ENCODE measurements at regions not wholly inside any gene's neighbourhood (a gene's known extent, or its start where the extent isn't known, plus 50 kb on each side); places are given as distances from the start of the nearest gene placed in this dataset.
"Not testable (repeated sequence)": the region's sequence is repeated elsewhere in the genome, so short reads cannot be mapped to it uniquely, and the experiment has no call there.

DNA sequence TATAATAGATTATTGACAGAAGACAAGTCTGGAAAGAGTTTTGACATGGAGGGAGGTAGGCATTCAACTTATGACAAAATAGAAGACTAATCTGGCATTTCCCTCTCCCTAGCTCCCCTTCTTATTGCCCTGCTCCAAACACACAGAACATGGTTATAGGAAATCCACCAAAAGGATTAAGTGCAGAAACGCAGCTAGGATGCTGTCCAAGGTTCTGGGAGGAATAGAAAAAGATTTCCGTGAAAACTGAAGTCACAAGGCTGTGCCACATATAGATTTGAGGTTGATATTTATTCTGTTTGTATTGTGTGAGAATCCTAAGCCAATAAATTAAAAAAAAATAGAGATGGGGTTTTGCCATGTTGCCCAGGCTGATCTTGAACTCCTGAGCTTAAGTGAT lies 107.9 kb upstream of the MAP3K7 start:
- ATAC-seq = no peak
- no peak for DNase-seq
- intact Hi-C loops (cut with DNase I, micrococcal nuclease) = no loop called here

DNA sequence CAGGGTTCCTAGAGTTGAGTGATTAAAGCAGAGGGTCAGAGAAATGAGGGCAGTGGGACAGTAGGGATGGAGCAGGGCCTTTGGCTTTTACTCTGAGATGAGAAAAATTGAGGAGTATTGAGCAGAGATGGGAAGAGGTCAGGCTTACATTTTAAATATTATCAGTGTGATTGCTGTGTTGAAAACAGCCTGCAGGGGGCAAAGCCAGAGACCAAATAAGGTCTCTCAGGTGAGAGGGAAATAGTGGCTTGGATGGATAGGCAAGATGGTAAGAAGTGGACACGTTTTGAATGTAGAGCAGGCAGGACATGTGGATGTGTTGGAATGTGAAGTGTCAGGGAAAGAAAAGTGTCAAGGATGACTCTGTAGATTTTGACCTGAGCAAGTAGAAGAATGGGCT lies 105.0 kb upstream of the MAP3K7 start:
- intact Hi-C loops (cut with DNase I, micrococcal nuclease) = no loop called here
- ATAC-seq (no peak), DNase-seq (no peak)

DNA sequence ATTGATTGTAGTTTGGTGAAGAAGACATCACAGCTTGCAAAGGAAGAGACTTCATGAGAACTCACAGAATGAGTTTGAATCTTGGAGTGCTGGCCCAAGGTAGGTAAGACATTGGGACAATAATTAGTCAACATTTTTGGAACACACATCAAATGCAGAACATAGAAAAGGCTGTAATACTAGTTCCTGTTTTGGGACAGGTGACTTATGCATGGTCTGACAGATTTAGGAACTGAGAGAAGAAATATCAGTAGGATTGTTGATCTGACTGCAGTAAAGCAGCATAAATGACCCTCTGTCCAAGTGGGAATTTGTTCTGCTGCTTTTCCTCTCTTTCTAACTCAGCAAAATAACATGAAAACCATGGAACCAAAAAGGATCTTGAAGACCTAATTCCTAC lies 102.3 kb upstream of the MAP3K7 start:
- DNase-seq (no peak), ATAC-seq (no peak)
- intact Hi-C loops (cut with DNase I, micrococcal nuclease) = no loop called here

DNA sequence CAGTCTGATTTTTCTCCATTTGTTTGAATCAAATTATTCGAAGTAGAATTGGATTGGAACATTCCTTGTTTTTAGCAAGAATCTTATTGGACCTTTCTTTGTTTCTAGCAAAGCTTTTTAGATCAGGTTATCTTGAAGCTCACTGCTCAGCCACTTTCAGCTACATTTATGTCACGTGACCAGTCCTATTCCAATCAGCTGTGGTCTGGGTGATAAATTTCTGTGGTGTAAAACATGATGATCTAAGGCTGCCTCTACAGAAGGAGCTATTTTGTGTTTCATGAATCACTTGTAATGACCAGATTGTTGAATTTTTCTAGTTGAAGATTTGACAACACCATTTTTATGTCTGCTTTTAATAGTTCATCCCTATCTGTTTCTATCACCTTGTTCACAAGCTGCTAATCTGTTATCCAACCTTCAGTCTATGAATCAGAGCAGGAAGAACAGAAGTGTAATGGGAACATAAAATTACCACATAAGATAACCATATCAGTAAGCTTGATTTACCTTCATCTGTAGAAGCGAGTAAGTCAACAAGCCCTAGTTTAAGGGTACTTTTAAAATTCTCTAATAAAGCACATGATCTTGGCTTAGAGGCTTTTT lies 101.0 kb upstream of the MAP3K7 start:
- intact Hi-C loops (cut with DNase I, micrococcal nuclease) = no loop called here
- ATAC-seq = no peak
- no peak for DNase-seq

DNA sequence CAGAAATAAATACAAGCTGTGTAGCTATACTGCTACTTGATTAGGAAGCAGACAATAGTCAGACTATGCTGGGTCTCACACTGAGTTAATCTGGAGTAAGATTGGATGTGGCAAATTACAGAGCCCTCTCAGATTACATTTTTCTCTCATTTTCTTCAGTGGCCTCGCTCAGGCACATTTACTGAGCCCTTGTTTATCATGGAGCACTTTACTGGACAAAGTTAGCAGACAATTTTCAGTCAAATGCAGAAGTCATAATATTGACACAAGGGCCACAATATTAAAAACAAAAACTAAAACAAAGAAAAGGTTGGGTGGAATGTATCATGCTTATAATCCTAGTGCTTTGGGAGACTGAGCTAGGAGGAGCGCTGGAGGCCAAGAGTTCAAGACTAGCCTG lies 95.0 kb upstream of the MAP3K7 start:
- DNase-seq (no peak), ATAC-seq (no peak)
- intact Hi-C loops (cut with DNase I, micrococcal nuclease) = no loop called here

DNA sequence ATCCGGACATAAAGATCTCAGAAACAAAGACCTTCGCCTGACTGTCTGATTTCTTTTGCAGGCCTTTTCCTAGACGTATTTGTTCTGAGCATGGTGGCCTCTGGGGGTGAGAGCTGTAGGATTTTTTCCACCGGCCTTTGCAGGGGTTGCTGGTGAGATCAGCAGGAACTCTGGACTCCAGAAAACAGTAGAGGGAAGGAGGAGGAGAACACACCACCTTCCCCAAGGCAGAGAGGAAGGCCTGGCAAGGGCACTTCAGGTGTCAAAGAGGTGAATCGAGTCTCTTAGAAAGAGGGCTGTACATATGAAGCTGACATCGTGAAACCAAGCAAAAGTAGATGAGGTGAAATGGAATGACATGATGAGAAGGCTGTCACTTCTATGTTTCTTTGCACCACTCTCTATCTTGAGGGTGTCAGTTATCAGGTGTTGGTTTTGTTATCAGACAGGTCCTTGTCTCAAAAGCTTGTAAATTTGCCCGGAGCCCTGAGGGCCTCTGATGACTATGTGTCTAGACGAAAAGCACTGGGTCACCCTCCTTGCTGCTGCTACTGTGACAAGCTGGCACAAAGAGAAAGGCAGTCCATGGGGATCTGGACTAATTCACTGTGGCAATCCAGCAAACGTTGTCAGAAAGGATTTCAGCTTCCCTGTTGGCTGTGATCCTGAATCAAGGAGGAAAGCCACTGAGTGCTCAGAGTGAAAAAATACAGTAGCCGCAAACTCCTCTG lies 91.3 kb upstream of the MAP3K7 start:
- ATAC-seq = no peak
- intact Hi-C loops (cut with DNase I, micrococcal nuclease) = no loop called here
- DNase-seq = no peak

DNA sequence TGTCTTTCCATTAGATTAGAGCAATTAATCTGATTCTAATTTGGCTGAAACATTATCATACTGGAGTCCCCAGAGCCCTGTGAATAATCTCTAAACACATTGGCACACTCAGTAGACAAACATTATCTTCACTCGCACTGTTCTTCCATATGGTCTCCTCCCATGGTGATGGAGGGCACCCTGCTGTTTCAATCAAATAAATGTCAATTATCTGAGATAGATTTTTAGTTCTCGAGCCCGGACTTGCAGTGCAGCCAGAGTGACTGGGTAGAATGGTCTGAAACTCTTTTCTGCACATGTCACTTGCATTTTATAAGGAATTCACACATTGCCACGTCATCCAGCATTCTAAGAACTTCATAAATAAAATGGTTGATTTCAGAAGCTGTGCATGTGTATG lies 90.6 kb upstream of the MAP3K7 start:
- intact Hi-C loops (cut with DNase I, micrococcal nuclease) = no loop called here
- DNase-seq = no peak
- ATAC-seq = no peak

DNA sequence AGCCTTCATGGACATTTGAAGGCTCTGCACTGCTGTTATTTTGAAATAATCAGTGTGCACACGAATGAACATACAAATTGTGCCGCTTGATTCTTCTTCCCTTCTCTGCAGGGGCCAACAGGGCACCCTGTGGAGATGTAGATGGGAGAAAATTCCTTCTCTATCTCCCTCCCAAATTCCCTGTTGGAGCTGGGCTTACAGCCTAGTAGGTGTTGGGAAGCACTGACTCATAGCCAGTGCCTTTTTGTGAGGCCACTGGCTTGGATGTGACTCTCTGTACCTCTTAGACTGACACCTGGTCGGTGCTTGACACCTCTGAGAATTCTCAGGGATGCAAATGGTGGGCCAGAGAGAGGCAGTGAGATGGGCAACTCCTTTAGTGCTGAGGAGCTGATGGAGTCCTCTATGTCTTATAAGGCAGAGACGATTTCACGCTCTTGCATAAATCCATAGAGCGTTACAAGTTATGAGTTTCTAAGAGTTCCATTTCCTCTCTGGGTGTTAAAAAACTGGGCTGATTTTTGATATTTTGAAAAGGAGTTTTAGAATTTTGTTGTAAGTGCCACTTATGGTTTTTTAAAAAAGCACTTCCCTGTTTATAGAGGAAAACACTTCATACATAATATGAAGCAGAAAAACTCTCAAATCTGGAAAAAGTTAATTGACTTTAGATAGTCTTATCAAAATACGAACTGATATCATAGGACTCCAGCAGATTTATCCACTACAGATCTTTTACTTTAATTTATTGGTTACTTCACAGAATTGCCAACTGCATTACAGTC lies 89.8 kb upstream of the MAP3K7 start:
- DNase-seq (no peak), ATAC-seq (no peak)
- intact Hi-C loops (cut with DNase I, micrococcal nuclease) = no loop called here

DNA sequence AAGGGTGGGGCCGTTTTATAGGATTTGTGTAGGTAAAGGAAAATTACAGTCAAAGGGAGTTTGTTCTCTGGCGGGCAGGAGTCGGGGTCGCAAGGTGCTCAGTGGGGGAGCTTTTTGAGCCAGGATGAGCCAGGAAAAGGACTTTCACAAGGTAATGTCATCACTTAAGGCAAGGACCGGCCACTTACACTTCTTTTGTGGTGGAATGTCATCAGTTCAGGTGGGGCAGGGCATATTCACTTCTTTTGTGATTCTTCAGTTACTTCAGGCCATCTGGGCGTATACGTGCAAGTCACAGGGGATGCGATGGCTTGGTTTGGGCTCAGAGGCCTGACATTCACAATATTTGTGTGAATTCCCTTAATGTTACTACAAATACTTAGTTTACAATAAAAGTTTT lies 88.2 kb upstream of the MAP3K7 start:
- intact Hi-C loops (cut with DNase I, micrococcal nuclease); DNase-seq; ATAC-seq: not testable (repeated sequence)

DNA sequence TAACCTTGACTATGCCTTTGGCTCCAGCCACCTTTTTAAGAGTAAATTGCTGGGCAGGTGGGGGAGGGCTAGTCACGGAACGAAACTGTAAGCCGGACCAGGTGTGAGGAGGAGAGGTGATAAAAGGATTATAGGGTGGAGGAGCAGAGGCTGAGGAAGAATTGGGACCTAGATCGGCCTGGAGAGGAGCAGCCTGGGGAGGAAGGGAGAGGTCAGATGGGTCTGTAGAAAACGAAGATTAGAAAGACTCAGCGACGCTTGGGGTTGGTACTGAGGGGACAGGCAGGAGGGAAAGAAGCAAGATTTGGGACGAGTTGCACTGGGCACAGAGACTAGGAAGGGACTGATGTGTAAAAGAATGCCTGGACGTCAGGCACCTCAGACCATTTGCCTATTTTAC lies 87.2 kb upstream of the MAP3K7 start:
- intact Hi-C loops (cut with DNase I, micrococcal nuclease); DNase-seq; ATAC-seq: not testable (repeated sequence)

DNA sequence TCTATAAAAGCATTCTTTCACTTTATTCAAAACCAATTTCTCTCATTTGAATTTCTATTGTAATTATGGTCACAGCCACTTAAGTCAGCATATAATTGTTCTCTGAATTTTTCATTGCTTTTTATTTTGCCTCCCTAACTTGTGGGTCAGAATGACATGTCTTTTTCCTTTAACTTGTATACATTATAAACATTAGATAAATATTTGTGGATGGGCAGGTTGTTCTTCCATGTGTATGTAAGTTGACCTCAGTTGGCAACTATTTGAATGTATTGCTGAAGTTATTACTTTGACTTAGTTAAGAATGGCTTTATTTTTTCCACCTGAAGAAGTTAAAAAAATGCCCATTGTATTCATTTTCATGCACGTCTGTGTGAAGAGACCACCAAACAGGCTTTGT lies 83.0 kb upstream of the MAP3K7 start:
- intact Hi-C loops (cut with DNase I, micrococcal nuclease) = no loop called here
- ATAC-seq = no peak
- DNase-seq = no peak

DNA sequence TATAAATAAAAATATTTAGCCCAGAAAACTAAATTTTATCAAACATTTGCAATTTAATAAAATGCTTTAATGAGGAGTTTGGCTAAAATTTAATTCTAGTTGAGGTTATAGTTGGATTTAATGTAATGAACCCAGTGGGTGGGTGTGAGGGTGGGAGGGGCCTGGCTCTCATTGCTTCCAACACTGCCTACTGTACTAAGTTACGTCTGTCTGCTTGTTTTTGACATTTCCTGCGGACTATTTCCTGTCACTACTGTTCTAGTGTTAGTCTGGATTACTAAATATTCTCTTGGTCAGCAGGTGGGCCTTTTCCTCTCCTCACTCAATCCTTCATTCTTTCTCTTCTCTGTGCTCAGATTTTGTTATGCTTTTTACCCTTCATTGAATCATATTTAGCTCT lies 82.5 kb upstream of the MAP3K7 start:
- ATAC-seq (no peak), DNase-seq (no peak)
- intact Hi-C loops (cut with DNase I, micrococcal nuclease) = no loop called here

DNA sequence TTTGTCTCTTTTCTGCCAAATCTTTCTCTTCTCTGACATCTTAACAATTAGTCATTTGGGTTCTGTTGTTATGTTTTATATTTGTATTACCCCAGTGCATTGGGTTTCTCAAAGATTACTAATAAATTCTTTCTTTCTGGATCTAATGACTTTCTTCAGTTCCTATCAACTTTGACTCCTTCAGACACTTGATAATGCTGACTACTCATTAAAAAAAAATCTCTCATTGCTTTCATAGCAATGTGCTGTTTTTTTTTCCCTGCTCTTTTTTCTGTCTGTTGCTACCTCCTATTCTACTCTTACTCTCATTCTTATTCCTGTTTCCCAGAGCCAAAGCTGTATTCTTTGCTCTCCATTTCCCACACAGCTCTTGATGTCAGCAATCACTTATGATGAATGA lies 81.3 kb upstream of the MAP3K7 start:
- intact Hi-C loops (cut with DNase I, micrococcal nuclease) = no loop called here
- ATAC-seq = no peak
- DNase-seq = no peak

DNA sequence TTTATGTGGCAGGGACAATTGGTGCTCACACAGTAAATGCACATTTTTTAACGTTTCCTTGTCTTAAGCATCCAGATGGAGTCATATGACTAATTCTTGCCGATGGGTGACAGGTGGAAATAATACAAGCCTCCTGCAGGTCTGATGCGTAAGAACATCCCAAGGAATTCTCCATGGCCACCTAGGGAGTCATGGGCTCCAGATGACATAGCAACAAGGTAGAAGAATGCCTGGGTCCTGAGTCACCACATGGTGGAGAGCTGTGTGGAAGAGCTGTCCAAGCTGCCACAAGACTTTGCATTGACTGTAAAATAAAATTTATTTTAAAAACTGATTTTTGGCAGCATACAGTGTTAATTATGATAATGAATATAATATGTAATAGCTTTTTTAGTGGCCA lies 77.0 kb upstream of the MAP3K7 start:
- intact Hi-C loops (cut with DNase I, micrococcal nuclease) = no loop called here
- DNase-seq = no peak
- no peak for ATAC-seq

DNA sequence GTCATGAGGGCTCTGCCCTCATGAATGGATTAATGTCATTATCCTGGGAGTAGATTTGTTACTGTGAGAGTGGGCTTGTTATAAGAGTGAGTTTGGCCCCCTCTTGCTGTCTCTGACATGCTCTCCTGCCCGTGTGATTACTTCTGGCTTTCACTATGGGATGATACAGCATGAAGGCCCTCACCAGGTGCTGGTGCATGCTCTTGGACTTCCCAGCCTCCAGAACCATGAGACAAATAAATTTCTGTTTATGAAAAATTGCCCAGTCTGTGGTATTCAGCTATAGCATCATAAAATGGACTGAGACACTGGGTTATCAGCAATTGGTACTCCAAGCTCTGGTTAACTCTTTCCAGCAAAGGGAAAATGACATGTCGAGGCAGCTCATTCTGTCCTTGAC lies 76.2 kb upstream of the MAP3K7 start:
- no peak for DNase-seq

DNA sequence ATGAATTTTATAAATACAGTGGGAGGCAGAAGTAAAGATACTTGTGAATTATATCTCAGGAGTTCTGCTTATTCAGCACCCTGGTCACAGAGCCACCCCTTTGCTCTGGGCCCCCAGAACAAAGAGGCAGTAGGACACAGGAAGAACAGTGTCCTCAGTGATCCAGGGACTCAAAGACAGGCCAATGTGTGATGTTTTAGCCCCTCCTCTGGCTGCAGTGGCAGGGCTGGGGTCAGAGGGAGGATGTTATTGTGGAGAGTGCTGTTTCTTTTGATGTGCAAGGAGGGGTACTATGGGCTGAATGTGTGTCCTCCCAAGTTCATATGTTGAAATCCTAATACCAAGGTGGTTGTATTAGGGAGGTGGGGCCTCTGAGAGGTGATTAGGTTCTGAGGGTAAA lies 74.1 kb upstream of the MAP3K7 start:
- no peak for DNase-seq
- intact Hi-C loops (cut with DNase I, micrococcal nuclease) = no loop called here

More for the DNA sequence above, 76.2 kb upstream of the MAP3K7 start:
- intact Hi-C loops (cut with DNase I, micrococcal nuclease) = no loop called here
- ATAC-seq = no peak

DNA sequence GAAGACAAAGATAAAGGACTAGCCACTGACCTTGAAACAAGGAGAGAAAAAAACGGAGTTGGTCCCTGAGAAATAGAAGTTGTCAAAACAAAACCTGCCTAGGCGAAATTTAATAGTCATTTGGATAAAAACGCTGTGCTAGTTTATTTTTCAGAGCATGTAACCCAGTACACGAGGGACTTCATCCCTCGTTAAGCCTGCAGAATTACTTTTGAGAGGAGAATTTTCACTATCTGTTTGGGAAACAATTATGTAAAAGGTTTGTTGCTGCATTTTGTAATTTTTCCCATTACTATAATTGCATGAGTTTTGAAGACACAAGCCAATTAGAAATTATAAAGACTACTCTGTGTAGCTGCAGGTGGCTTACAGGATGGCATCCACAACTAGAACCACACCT lies 71.6 kb upstream of the MAP3K7 start:
- DNase-seq (no peak), ATAC-seq (no peak)
- intact Hi-C loops (cut with DNase I, micrococcal nuclease) = no loop called here

More for the DNA sequence above, 74.1 kb upstream of the MAP3K7 start:
- no peak for ATAC-seq

DNA sequence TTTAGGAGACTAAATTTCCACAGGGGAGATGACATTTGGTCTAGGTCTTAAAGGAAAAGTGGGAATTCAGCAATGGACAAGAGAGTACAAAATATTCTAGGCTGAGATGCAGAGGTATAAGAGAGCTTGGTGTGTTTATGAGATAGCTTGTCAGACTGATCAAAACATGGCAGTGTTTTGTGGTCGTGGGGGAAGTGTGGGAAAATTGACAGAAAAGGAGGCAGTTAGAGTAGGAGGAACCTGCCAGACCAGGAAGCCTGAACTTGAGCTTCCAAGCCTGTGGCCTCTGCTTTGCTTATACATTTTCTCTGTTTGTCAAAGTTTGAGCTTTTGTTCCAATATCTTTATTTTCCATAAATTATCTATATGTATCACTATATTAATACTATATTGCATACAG lies 69.5 kb upstream of the MAP3K7 start:
- DNase-seq (no peak), ATAC-seq (no peak)
- intact Hi-C loops (cut with DNase I, micrococcal nuclease) = no loop called here

DNA sequence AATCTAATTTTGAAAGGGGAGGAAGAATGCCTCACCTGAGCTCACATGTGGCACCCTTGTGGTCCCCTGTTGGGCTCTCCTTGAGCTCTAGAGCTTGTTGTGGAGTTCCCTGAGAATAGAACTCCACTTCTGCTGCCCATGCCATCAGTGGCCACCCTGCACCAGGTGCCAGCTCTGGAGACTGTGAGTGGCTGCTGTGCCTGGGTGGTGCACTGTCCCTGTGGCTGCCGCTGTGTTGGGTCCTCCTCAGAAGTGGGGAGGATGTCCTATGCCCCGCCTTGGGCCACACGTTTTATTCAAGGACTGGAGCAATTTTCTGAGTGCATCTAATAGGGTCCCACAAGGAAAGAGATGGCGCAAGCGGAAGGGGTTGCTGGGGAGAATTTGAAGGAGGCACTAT lies 67.9 kb upstream of the MAP3K7 start:
- ATAC-seq (no peak), DNase-seq (no peak)
- intact Hi-C loops (cut with DNase I, micrococcal nuclease) = no loop called here

DNA sequence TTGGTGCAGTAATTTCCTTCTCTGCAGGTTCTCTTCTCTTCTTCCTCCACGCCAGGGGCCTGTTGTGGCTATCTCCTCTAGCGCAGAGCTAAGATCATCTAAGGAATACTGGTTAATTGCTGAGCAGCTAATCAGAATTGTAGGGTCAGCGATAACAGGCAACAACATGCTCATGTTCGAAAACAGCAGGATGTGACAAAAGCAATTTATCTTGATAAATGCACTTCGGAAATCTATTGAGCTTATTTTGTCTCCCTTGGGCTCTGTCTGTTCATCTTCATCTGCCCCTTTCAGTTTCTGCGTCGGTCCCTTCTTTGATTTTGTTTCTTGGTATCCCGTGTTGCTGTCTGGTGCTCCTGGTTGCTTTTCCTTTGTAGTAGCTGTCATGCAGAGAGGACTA lies 67.3 kb upstream of the MAP3K7 start:
- intact Hi-C loops (cut with DNase I, micrococcal nuclease) = no loop called here
- DNase-seq (no peak), ATAC-seq (no peak)
